ENCODE measurements at regions not wholly inside any gene's neighbourhood (a gene's known extent, or its start where the extent isn't known, plus 50 kb on each side); places are given as distances from the start of the nearest gene placed in this dataset.

DNA sequence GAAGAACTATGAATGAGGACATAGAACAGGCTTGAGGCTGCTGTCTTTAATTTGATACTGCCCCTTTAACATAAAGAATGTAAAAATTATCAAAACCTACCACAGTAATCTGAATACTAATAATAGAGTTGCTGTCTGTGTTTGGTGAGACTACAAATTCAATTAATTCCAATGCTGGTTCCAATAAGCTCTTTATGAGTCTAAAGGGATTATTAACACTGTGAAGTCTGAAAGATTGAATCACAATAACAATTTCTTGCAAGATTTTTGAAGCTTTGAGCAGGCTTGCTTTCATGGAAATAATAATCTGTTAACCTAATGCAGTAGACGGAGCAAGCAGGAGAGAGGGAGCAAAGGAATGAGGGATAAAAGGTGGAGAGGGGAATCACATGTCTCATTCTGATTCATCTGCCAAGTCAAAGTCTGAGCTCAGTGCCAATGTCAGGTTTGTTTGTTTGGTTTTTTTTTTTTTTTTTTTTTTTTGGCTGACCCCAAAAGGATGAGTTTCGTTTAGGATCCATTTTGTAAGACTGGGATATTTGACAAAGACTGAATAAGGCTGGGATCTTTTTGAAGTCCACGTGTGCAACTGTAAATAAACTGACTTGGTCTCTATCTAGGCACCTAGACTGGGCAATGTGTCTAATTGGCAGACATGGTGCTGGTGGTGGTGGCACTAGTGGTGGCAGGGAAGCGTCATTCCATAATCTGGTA lies 211.6 kb downstream of the RNF144B start:
- Histone ChIP-seq H3K4me3 (ENCODE audit: low read length) (no peak overlapping the region), H3K27ac (ENCODE audit: low read depth in 1 of 2, low read length in 2 of 2) (no peak overlapping the region), H3K4me1 (ENCODE audit: insufficient read depth, low read length) (no peaks in the 10 kb centered on the region), H3K9me3 (ENCODE audit: control insufficient read depth in 1 of 2, insufficient read depth in 1 of 2, low read length in 2 of 2) (no peaks in the 10 kb centered on the region), H3K27me3 (ENCODE audit: control insufficient read depth in 1 of 2, insufficient read depth in 2 of 2, low read length in 2 of 2) (peaks cover 0 to 3% of the 10 kb centered on the region in 2 experiments), H3K36me3 (ENCODE audit: insufficient read depth, low read length) (no peaks in the 10 kb centered on the region)
- Mint-ChIP-seq H3K27ac (no peak overlapping the region), H3K27me3 (peaks cover 38% of the 10 kb centered on the region), H3K4me3 (no peak overlapping the region), H3K4me1 (ENCODE audit: low read depth) (no peaks in the 10 kb centered on the region), H3K36me3 (ENCODE audit: low read depth) (no peaks in the 10 kb centered on the region), H3K9me3 (no peaks in the 10 kb centered on the region)
- TF ChIP-seq, protein P1, sequence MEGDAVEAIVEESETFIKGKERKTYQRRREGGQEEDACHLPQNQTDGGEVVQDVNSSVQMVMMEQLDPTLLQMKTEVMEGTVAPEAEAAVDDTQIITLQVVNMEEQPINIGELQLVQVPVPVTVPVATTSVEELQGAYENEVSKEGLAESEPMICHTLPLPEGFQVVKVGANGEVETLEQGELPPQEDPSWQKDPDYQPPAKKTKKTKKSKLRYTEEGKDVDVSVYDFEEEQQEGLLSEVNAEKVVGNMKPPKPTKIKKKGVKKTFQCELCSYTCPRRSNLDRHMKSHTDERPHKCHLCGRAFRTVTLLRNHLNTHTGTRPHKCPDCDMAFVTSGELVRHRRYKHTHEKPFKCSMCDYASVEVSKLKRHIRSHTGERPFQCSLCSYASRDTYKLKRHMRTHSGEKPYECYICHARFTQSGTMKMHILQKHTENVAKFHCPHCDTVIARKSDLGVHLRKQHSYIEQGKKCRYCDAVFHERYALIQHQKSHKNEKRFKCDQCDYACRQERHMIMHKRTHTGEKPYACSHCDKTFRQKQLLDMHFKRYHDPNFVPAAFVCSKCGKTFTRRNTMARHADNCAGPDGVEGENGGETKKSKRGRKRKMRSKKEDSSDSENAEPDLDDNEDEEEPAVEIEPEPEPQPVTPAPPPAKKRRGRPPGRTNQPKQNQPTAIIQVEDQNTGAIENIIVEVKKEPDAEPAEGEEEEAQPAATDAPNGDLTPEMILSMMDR (IDR thresholded peaks at IDR 0.05), result no peak
- intact Hi-C loops (cut with DNase I, micrococcal nuclease), result loop anchor here in 1 of 2 experiments (5.0 kb wide), 1 partner anchor 1459 kb away; no protein-coding TSS in a partner anchor
- POLR2A ChIA-PET, result no interaction called here
- CTCF ChIA-PET, result no interaction called here
- no peak for DNase-seq
- ATAC-seq (ENCODE audit: poor library complexity), result no peak

DNA sequence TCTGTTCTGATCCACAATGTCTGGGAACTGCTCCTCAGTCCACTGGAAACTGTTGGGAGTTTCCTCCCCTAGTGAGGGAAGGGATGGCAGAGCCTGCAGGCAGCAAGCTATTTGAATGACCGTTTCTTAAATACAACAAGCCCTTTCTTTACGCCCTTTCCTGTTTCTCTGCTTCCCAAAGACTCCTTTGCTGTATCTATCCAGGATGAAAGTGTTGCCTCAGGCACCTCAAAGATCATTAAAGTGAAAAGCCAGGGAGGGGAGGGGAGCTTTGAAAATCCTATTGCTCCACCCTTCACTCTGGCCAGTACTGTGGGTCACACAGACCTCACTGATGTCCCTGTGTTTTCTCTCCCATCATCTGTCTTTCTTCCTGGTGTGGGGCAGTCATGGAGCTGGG lies 213.1 kb downstream of the RNF144B start:
- Mint-ChIP-seq H3K27ac (no peak overlapping the region), H3K36me3 (ENCODE audit: low read depth) (no peaks in the 10 kb centered on the region), H3K4me1 (ENCODE audit: low read depth) (no peaks in the 10 kb centered on the region), H3K9me3 (no peaks in the 10 kb centered on the region), H3K4me3 (no peak overlapping the region), H3K27me3 (peaks cover 37% of the 10 kb centered on the region)
- no peaks in the 10 kb centered on the region for H3K4me1 ChIP-seq (ENCODE audit: insufficient read depth, low read length)
- no peaks in the 10 kb centered on the region for H3K36me3 ChIP-seq (ENCODE audit: insufficient read depth, low read length)
- ATAC-seq (ENCODE audit: poor library complexity) (no peak), DNase-seq (no peak)
- intact Hi-C loops (cut with DNase I, micrococcal nuclease), result no loop called here
- ChIA-PET CTCF (no interaction called here), POLR2A (no interaction called here)
- peaks cover 0 to 3% of the 10 kb centered on the region in 2 experiments for H3K27me3 ChIP-seq (ENCODE audit: control insufficient read depth in 1 of 2, insufficient read depth in 2 of 2, low read length in 2 of 2)
- H3K9me3 ChIP-seq (ENCODE audit: control insufficient read depth in 1 of 2, insufficient read depth in 1 of 2, low read length in 2 of 2), result no peaks in the 10 kb centered on the region
- TF ChIP-seq, protein P1 (IDR thresholded peaks at IDR 0.05), result no peak
- H3K4me3 ChIP-seq (ENCODE audit: low read length), result no peak overlapping the region
- no peak overlapping the region for H3K27ac ChIP-seq (ENCODE audit: low read depth in 1 of 2, low read length in 2 of 2)

DNA sequence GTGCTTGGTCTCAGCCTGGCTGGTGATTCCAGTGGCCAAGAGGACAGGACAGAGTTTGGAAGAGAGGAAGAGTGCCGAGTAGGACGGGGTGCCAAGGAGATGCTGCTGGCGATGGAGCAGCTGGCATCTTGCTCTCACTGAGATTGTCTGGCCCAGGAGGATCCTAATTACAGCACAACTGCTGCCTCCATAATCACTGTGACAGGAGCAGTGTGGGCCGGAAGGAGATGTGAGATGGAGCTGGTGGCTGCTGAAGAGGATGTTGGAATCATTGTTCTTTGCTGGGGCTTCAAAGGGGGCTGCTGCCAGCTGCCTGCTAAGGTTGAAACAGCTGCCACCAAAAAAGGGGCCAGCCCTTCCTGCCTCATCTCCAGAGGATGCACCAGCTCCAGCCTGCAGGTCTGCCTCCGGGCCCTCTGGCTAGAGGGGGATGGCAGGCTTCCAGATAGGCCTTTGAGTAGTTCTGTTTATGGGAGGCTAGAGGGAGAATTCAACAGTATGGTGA lies 214.4 kb downstream of the RNF144B start:
- Mint-ChIP-seq H3K9me3 (no peaks in the 10 kb centered on the region), H3K4me3 (no peak overlapping the region), H3K4me1 (ENCODE audit: low read depth) (no peaks in the 10 kb centered on the region), H3K27ac (no peak overlapping the region), H3K27me3 (peaks cover 29% of the 10 kb centered on the region), H3K36me3 (ENCODE audit: low read depth) (no peaks in the 10 kb centered on the region)
- Histone ChIP-seq H3K9me3 (ENCODE audit: control insufficient read depth in 1 of 2, insufficient read depth in 1 of 2, low read length in 2 of 2) (no peaks in the 10 kb centered on the region), H3K4me3 (ENCODE audit: low read length) (no peak overlapping the region), H3K4me1 (ENCODE audit: insufficient read depth, low read length) (no peaks in the 10 kb centered on the region), H3K27me3 (ENCODE audit: control insufficient read depth in 1 of 2, insufficient read depth in 2 of 2, low read length in 2 of 2) (peaks cover 0 to 3% of the 10 kb centered on the region in 2 experiments), H3K36me3 (ENCODE audit: insufficient read depth, low read length) (no peaks in the 10 kb centered on the region), H3K27ac (ENCODE audit: low read depth in 1 of 2, low read length in 2 of 2) (no peak overlapping the region)
- intact Hi-C loops (cut with DNase I, micrococcal nuclease), result no loop called here
- ATAC-seq (ENCODE audit: poor library complexity) (no peak), DNase-seq (no peak)
- TF ChIP-seq, protein P1 (IDR thresholded peaks at IDR 0.05), result no peak
- ChIA-PET POLR2A (no interaction called here), CTCF (no interaction called here)

Measured in CD4-positive, alpha-beta T cell (primary cell).